Raji (cell line): ENCODE measurements at regions not wholly inside any gene's neighbourhood (a gene's known extent, or its start where the extent isn't known, plus 50 kb on each side); places are given as distances from the start of the nearest gene placed in this dataset.

ENCODE experiments used
- POLR2A ChIP-seq: IDR thresholded peaks from 2 replicates; pipeline ENCODE4 v1.6.1; 2011; ENCODE audit warnings: low read depth, low read length, control low read depth; ENCODE audit not compliant: insufficient read depth

GRCh38 chr20:48010623-48011022, 225.3 kb upstream of the SULF2 start:
- no peak for TF ChIP-seq POLR2A

- TF ChIP-seq POLR2A = no peak
These were observed 223.7 kb upstream of the SULF2 start for GRCh38 chr20:48008850-48009515.

- no peak for TF ChIP-seq POLR2A
These were observed 222.1 kb upstream of the SULF2 start for GRCh38 chr20:48007351-48007750.

- TF ChIP-seq POLR2A = no peak
These were observed 221.0 kb upstream of the SULF2 start for GRCh38 chr20:48006036-48006833.

GRCh38 chr20:48003021-48003420, 217.7 kb upstream of the SULF2 start:
- no peak for TF ChIP-seq POLR2A

GRCh38 chr20:48002517-48002970, 217.3 kb upstream of the SULF2 start:
- no peak for TF ChIP-seq POLR2A

GRCh38 chr20:47999166-47999565, 213.9 kb upstream of the SULF2 start:
- TF ChIP-seq POLR2A = no peak

- no peak for TF ChIP-seq POLR2A
These were observed 213.5 kb upstream of the SULF2 start for GRCh38 chr20:47998736-47999135.

GRCh38 chr20:47995661-47996060, 210.4 kb upstream of the SULF2 start:
- TF ChIP-seq POLR2A = no peak

GRCh38 chr20:47993817-47994216, 208.5 kb upstream of the SULF2 start:
- no peak for TF ChIP-seq POLR2A

- no peak for TF ChIP-seq POLR2A
These were observed 207.9 kb upstream of the SULF2 start for GRCh38 chr20:47993035-47993755.

- no peak for TF ChIP-seq POLR2A
These were observed 206.7 kb upstream of the SULF2 start for GRCh38 chr20:47991875-47992488.

GRCh38 chr20:47990507-47991150, 205.3 kb upstream of the SULF2 start:
- TF ChIP-seq POLR2A = no peak

- TF ChIP-seq POLR2A = no peak
These were observed 204.7 kb upstream of the SULF2 start for GRCh38 chr20:47989957-47990356.

GRCh38 chr20:47988676-47989075, 203.4 kb upstream of the SULF2 start:
- TF ChIP-seq POLR2A = no peak
